HuH-7 (cell line): ENCODE measurements at regions not wholly inside any gene's neighbourhood (a gene's known extent, or its start where the extent isn't known, plus 50 kb on each side); places are given as distances from the start of the nearest gene placed in this dataset.
A peak's percentile ranks its signal among the peaks of the same experiment; 100 is the strongest.

ENCODE experiments used
- DNase-seq: peaks from one replicate; pipeline ENCODE4 v3.0.0; 2011; ENCODE audit warnings: low spot score

- no peak for DNase-seq
Measured at GRCh38 chr9:16158093-16158492, 605.2 kb downstream of the CCDC171 start.

- no peak for DNase-seq
Measured at GRCh38 chr9:16161483-16161882, 608.6 kb downstream of the CCDC171 start.

- no peak for DNase-seq
Measured at GRCh38 chr9:16170119-16170518, 617.3 kb downstream of the CCDC171 start.

GRCh38 chr9:16171911-16172310 is 619.1 kb downstream of the CCDC171 start:
- no peak for DNase-seq

DNA sequence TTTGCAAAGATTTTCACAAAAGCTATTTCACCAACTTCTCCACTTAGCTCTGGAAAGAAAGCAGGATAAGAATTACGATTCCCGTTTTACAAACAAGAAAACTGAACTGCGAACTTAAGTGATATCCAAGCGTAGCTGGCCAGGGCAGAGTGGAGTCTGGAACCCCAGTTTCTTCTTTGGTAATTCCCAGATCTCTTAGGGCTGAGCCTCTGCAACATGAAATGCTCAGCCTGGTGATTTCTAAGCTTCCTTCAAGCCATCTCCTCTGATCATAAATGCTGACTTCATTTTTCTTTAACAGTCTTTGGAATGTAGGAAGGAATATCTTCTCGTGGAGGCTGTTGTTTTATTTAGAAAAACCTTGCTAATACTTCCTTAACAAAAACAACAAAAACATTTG is 620.0 kb downstream of the CCDC171 start:
- no peak for DNase-seq

DNA sequence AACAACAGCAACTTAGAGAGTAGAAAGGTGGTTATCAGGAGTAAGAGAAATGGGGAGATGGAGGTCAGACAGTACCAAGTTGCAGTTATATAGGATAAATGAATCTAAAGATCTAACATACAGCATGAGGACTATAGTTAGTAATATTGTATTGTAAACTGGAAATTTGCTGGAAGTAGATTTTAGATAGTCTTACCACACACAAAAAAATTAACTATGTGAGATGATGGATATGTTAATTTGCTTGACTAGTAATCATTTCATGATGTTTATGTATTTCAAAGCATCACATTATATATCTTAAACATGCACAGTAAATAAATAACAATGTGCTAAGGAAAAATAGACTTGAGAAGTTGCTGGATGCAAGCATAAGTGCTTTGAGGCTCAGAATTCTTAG is 622.1 kb downstream of the CCDC171 start:
- no peak for DNase-seq

GRCh38 chr9:16175461-16175860 is 622.6 kb downstream of the CCDC171 start:
- DNase-seq, result no peak

- no peak for DNase-seq
Measured at GRCh38 chr9:16178294-16178693, 625.5 kb downstream of the CCDC171 start.

- no peak for DNase-seq
Measured at GRCh38 chr9:16179566-16179965, 626.7 kb downstream of the CCDC171 start.

DNA sequence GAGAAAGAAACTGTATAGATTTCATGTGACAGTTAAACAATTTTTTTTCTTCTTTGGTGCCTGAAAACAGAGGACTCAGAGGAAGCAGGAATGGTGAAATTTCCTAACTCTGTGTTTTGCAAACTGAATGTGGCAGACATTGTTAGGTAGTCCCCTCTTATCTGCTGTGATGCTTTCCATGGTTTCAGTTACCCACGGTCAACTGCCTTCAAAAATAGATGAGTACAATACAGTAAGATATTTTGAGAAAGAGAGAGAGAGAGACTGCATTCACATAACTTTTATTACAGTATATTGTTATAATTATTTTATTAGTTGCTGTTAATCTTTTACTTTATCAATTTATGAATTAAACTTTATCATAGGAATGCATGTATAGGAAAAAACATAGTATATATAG is 627.2 kb downstream of the CCDC171 start:
- DNase-seq, result no peak

DNA sequence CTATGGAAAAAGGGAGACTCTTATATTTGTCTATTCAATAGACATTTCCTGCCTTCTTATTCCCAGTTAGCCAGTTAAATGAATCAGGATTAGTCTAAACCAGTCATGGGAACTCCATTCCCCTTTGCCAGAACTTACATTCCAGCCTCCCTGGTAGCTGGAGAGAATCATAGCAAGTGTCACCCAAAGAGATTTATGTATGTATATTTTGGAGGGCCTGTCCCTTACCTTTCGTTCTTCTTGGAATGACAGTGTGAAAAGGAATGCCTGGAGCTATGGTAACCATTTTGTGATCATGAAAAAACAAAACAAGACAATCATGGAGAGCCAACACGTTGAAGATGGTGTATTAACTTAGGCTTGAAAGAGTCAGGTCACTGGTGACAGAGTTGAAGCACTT is 627.7 kb downstream of the CCDC171 start:
- no peak for DNase-seq

DNA sequence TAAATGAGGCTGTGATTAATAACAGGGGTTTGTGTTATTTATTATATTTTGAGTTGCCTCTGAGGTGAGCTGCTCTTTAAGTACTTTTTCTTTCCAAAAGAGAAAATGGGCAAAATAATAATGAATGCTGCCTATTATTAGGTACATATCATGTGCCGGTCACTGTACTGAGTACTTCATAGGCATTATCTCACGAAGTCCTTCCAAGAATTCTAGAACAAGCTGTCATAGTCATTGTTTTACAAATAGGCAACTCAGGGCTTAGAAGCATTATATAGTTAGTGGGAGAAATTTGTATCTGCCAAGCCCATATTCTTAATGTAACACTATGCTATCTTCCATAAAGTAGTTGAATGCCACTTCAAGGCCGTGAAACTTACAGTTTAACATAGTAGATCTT is 628.7 kb downstream of the CCDC171 start:
- DNase-seq, result no peak

DNA sequence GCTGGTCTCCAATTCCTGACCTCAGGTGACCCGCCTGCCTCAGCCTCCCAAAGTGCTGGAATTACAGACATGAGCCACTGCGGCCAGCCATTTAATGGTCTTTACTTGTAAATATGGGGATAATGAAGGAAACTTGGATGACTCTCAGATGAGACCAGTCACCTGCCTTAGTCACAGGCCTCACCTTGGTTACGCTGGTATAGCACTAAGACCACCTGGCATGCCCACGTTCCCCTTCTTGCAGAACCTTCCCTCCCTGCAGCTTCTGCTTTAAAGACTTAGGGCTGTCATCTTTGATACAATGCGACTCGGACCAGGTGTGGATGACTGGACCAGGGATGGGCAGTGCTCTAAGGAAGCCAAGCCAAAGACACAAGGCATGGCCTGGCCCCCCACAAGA is 629.9 kb downstream of the CCDC171 start:
- DNase-seq, result no peak

GRCh38 chr9:16184964-16185646 is 632.3 kb downstream of the CCDC171 start:
- DNase-seq, result no peak

- no peak for DNase-seq
Measured at GRCh38 chr9:16191191-16191590, 638.3 kb downstream of the CCDC171 start.

DNA sequence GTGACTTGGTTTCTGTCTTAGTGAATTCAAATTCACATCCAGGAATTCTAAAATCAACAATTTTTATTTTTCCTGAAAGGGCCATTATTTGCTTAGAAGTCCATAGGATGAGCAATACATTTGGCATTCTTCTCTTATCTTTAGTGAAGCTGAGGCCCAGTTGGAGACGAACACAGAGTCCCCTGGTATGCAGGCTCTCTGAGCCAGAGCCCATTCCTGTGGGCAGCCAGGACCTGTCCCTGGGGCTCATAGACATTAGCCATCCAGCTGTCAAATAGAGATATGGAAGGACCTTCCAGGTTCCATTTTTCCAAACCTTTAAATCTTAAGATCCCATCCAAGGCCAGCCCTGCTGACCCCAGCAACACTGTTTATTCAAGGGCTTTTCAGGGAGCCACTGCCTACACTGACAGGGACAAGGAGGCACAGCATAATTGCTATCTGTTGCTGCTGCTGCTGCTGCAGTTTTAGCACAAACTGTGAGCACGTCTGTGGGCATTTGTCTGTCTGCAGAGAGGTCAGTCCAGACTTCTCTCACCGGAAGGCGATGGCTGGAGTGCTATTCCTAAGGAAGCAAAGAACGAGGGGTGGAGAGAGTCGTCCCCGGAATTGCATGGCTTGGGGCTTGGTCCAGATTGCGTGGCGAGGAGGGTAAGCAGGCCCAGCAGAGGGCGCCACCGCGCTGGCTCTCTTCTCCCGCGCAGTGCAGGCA is 639.0 kb downstream of the CCDC171 start:
- peak; percentile 46 for DNase-seq

- DNase-seq, result no peak
Measured at GRCh38 chr9:16192403-16193017, 639.7 kb downstream of the CCDC171 start.

GRCh38 chr9:16193066-16193465 is 640.2 kb downstream of the CCDC171 start:
- no peak for DNase-seq

GRCh38 chr9:16196206-16196605 is 643.4 kb downstream of the CCDC171 start:
- no peak for DNase-seq

GRCh38 chr9:16197578-16198370 is 644.9 kb downstream of the CCDC171 start:
- no peak for DNase-seq

DNA sequence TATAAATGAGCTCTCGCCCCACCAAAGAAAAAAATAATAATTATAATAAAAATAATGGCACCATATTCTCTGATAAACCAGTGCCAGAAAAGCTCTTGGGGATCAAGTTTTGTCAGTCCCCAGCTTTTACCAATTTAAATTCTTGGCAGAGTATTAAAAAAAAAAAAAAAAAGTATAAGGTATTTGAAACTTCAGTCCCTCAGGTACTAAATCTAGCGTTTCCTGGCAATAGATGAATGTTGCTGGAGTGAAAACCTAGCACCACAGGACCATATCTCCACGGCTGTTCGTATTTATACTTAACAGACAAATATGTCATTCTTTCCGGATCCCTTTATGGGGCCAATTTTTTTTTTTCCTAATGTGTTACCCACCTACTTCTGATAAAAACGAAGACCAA is 646.2 kb downstream of the CCDC171 start:
- DNase-seq, result no peak

- DNase-seq, result no peak
Measured at GRCh38 chr9:16202221-16202620, 649.4 kb downstream of the CCDC171 start.
